Neutrophil (primary cell): ENCODE measurements at regions not wholly inside any gene's neighbourhood (a gene's known extent, or its start where the extent isn't known, plus 50 kb on each side); places are given as distances from the start of the nearest gene placed in this dataset.

Source experiments
- H3K27ac ChIP-seq: fragments of 200-600 bp; sonication (generic); 2 replicates; pipeline ENCODE4 v1.5.1; 2016; ENCODE audit warnings: mild to moderate bottlenecking, moderate library complexity
- H3K27me3 ChIP-seq: fragments of 200-600 bp; sonication (generic); 2 replicates; pipeline ENCODE4 v1.6.0; 2016; ENCODE audit warnings: mild to moderate bottlenecking
- H3K36me3 ChIP-seq: fragments of 200-600 bp; sonication (generic); 2 replicates; pipeline ENCODE4 v1.5.1; 2017
- H3K4me1 ChIP-seq, 2 experiments: fragments of 200-600 bp in 1 of 2; sonication (generic) in 1 of 2; 1 replicate in 1 of 2; 2 replicates in 1 of 2; pipeline versions ENCODE4 v1.5.1 to v1.6.1; 2013 to 2016; ENCODE audit warnings: low read depth in 1 of 2, low read length in 1 of 2, mild to moderate bottlenecking in 1 of 2, moderate library complexity in 1 of 2; ENCODE audit not compliant: control insufficient read depth in 1 of 2, insufficient read depth in 1 of 2
- H3K4me3 ChIP-seq, 2 experiments: fragments of 200-600 bp in 1 of 2; sonication (generic) in 1 of 2; 1 replicate in 1 of 2; 2 replicates in 1 of 2; pipeline ENCODE4 v1.5.1; 2013 to 2016; ENCODE audit warnings: low read depth in 1 of 2, low read length in 1 of 2, mild to moderate bottlenecking in 1 of 2, moderate library complexity in 1 of 2
- H3K9me3 ChIP-seq: fragments of 200-600 bp; sonication (generic); 2 replicates; pipeline ENCODE4 v1.5.1; 2016
- TF ChIP-seq, protein P1 (sequence below): fragments of 200-600 bp; sonication (generic); IDR thresholded peaks from 2 replicates; pipeline ENCODE4 v1.5.1; 2016; ENCODE audit warnings: antibody characterized with exemption

DNA sequence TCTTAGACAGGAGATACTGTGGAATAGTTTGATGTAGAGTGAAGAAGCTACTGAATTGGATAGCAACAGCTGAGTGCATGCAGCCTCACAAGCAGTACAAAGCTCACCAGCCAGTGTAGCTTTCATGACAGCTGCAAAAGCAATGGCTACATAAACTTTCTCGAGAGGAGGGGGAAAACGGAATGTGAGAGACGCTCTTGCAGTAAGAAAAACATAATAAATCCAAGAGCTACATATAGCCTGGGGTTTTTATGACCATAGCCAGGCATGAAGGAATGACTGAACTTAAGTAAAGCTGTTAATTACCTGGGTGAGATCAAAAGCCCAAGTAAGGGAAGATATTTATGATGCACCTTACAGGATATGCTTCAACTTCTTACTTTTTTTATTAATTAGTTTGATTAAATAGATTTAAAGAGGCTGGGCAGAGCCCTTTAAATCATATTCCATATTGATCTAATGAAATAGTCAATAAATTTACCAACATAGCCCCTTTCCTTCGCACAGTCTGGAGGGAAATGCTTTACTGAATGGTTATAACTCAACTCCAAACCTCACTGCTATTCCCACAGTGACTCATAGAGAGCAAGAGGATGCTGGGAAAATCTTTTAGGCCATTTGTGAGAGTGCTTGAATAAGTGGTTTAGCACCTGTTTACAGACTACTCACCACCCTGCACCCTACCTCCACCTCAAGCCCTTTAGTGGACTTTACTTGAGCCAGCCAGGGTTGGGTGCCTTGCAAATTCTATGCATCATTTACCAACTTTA lies 407.2 kb upstream of the CLINT1 start:
- H3K4me3 ChIP-seq, result no peak overlapping the region
- H3K27me3 ChIP-seq, result no peaks in the 10 kb centered on the region
- no peak overlapping the region for H3K27ac ChIP-seq
- no peaks in the 10 kb centered on the region for H3K9me3 ChIP-seq
- H3K4me1 ChIP-seq, result no peaks in the 10 kb centered on the region
- no peaks in the 10 kb centered on the region for H3K36me3 ChIP-seq
- TF ChIP-seq, protein P1, sequence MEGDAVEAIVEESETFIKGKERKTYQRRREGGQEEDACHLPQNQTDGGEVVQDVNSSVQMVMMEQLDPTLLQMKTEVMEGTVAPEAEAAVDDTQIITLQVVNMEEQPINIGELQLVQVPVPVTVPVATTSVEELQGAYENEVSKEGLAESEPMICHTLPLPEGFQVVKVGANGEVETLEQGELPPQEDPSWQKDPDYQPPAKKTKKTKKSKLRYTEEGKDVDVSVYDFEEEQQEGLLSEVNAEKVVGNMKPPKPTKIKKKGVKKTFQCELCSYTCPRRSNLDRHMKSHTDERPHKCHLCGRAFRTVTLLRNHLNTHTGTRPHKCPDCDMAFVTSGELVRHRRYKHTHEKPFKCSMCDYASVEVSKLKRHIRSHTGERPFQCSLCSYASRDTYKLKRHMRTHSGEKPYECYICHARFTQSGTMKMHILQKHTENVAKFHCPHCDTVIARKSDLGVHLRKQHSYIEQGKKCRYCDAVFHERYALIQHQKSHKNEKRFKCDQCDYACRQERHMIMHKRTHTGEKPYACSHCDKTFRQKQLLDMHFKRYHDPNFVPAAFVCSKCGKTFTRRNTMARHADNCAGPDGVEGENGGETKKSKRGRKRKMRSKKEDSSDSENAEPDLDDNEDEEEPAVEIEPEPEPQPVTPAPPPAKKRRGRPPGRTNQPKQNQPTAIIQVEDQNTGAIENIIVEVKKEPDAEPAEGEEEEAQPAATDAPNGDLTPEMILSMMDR, result no peak

DNA sequence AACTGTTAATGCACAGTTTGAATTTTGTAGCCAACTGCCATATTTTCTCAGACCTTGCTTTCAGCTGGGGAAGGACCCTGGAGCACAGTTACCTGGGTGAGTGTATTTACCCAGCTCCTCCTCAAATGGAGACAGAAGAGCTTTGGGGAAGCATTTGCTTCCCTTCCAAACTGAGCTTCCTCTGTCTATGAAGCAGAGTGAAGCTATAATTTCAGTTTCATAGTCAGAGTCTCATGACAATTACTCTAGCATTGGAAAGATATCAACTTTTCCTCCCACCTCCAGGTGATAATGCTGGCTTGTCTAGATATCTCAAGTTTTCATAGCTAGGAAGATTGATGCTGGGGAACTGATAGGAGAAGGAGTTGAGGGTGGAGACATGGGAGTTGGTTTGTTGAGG lies 406.4 kb upstream of the CLINT1 start:
- H3K27me3 ChIP-seq, result no peaks in the 10 kb centered on the region
- no peak overlapping the region for H3K27ac ChIP-seq
- H3K9me3 ChIP-seq, result no peaks in the 10 kb centered on the region
- TF ChIP-seq, protein P1, result no peak
- H3K4me1 ChIP-seq, result no peaks in the 10 kb centered on the region
- no peaks in the 10 kb centered on the region for H3K36me3 ChIP-seq
- H3K4me3 ChIP-seq, result no peak overlapping the region

DNA sequence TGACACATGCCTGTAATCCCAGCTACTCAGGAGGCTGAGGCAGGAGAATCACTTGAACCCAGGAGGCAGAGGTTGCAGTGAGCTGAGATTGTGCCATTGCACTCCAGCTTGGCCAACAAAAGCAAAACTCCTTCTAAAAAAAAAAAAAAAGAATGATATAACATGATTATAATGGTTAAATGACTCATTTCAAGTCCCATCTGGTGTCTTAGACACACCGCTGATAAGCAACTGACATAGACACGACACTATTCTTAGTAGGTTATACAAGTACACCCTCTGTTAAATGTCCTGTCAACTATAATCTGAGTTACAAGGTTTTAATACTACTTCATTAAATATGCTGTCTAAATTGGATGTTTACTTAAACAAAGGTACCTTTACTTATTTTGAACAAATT lies 405.3 kb upstream of the CLINT1 start:
- Histone ChIP-seq H3K27ac (no peak overlapping the region), H3K4me3 (no peak overlapping the region), H3K9me3 (no peaks in the 10 kb centered on the region), H3K4me1 (no peaks in the 10 kb centered on the region), H3K36me3 (no peaks in the 10 kb centered on the region), H3K27me3 (no peaks in the 10 kb centered on the region)
- TF ChIP-seq, protein P1, result no peak

DNA sequence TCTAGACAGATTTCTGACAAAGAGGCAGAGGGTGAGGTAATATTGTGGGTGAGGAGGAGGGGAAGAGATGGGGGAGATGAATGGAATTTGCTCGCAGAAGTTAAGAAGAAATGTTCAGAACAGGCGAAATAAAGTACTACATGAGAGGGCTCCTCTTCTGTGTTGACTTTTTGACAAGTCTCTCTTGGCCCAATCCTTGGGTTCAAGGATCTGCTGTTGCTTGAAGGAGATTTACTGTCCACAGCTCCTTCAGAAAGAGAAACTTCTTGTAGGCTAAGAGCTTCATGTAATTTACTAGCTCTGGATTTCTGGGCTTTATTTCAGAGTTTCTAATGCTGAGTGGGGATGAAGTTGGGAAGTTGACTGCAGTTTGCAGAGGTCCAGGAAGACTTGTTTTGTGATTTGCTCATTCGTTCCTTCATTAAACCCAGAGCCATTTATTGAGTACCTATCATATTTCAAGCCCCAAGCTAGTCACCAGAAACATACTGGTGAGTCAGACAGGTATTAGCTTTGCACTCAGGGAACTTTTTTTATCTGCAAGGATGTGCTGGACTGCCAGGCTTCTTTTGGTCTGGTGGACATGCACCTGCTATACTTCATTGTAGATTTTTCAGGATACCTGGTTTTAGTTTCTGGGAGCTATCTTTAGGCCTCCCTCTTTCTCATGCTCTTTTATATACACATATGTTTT lies 402.9 kb upstream of the CLINT1 start:
- Histone ChIP-seq H3K4me1 (no peaks in the 10 kb centered on the region), H3K36me3 (no peaks in the 10 kb centered on the region), H3K27me3 (no peaks in the 10 kb centered on the region), H3K4me3 (no peak overlapping the region), H3K9me3 (no peaks in the 10 kb centered on the region), H3K27ac (no peak overlapping the region)
- TF ChIP-seq, protein P1, result no peak

DNA sequence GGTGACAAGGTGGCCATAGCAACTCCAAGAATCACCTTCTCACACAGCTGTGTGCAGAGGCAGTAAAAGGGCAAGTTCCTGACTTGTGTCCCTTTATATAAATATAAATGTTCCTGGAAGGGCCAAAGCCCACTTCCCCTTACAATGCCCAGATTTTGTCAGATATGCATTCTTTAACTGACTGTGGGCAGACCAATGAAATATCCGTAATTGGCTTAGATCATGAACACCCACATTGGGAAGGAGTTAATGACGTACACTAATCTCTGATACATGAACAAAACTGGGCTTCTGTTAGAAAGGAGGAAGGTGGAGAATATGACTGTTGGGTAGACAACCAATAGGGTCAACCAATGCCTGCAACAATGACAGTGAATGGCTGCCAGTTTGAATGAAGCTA lies 397.2 kb upstream of the CLINT1 start:
- no peaks in the 10 kb centered on the region for H3K27me3 ChIP-seq
- TF ChIP-seq, protein P1, result no peak
- H3K9me3 ChIP-seq, result no peaks in the 10 kb centered on the region
- H3K4me3 ChIP-seq, result no peak overlapping the region
- H3K36me3 ChIP-seq, result no peaks in the 10 kb centered on the region
- no peak overlapping the region for H3K27ac ChIP-seq
- H3K4me1 ChIP-seq, result no peaks in the 10 kb centered on the region
